GM19025 (cell line): ENCODE measurements at regions not wholly inside any gene's neighbourhood (a gene's known extent, or its start where the extent isn't known, plus 50 kb on each side); places are given as distances from the start of the nearest gene placed in this dataset.
"Not testable (repeated sequence)": the region's sequence is repeated elsewhere in the genome, so short reads cannot be mapped to it uniquely, and the experiment has no call there.

Experiments used
- ATAC-seq: cut with Tn5 transposase; IDR thresholded peaks from one replicate; pipeline ENCODE4 v1.9.1; 2021; ENCODE audit warnings: mild to moderate bottlenecking, low read depth, moderate library complexity; ENCODE audit not compliant: unreplicated experiment

- ATAC-seq: no peak
Measured at GRCh38 chr5:87788416-87788815, 375.7 kb upstream of the CCNH start.

- ATAC-seq: no peak
Measured at GRCh38 chr5:87787625-87788256, 375.0 kb upstream of the CCNH start.

- no peak for ATAC-seq
Measured at GRCh38 chr5:87787086-87787485, 374.4 kb upstream of the CCNH start.

- ATAC-seq: no peak
Measured at GRCh38 chr5:87786471-87786870, 373.7 kb upstream of the CCNH start.

- no peak for ATAC-seq
Measured at GRCh38 chr5:87785554-87786335, 373.0 kb upstream of the CCNH start.

GRCh38 chr5:87784879-87785495 lies 372.3 kb upstream of the CCNH start:
- no peak for ATAC-seq

- no peak for ATAC-seq
Measured at GRCh38 chr5:87784311-87784710, 371.6 kb upstream of the CCNH start.

- no peak for ATAC-seq
Measured at GRCh38 chr5:87782916-87783315, 370.2 kb upstream of the CCNH start.

GRCh38 chr5:87781976-87782375 lies 369.2 kb upstream of the CCNH start:
- ATAC-seq: no peak

- ATAC-seq: peak; percentile 100
Measured at GRCh38 chr5:87780831-87781760, 368.4 kb upstream of the CCNH start.

- no peak for ATAC-seq
Measured at GRCh38 chr5:87778876-87779275, 366.1 kb upstream of the CCNH start.

- ATAC-seq: no peak
Measured at GRCh38 chr5:87777877-87778276, 365.1 kb upstream of the CCNH start.

- no peak for ATAC-seq
Measured at GRCh38 chr5:87776785-87777184, 364.1 kb upstream of the CCNH start.

- not testable (repeated sequence) for ATAC-seq
Measured at GRCh38 chr5:87776302-87776701, 363.6 kb upstream of the CCNH start.

- ATAC-seq: no peak
Measured at GRCh38 chr5:87775228-87775627, 362.5 kb upstream of the CCNH start.

GRCh38 chr5:87774804-87775203 lies 362.1 kb upstream of the CCNH start:
- ATAC-seq: no peak

GRCh38 chr5:87770601-87771121 lies 357.9 kb upstream of the CCNH start:
- ATAC-seq: no peak

GRCh38 chr5:87770016-87770570 lies 357.4 kb upstream of the CCNH start:
- no peak for ATAC-seq

- ATAC-seq: no peak
Measured at GRCh38 chr5:87769157-87769556, 356.4 kb upstream of the CCNH start.

- ATAC-seq: no peak
Measured at GRCh38 chr5:87768190-87768589, 355.5 kb upstream of the CCNH start.
